CD14-positive monocyte (primary cell): ENCODE measurements at regions not wholly inside any gene's neighbourhood (a gene's known extent, or its start where the extent isn't known, plus 50 kb on each side); places are given as distances from the start of the nearest gene placed in this dataset.

Experiments
- DNase-seq, 3 donors: peaks; one replicate each; pipeline ENCODE4 v3.0.0-alpha.2; 2011 to 2022
- H2AFZ ChIP-seq: 2 replicates; pipeline ENCODE4 v1.6.0; 2012; ENCODE audit warnings: mild to moderate bottlenecking, low read depth, low read length, inconsistent platforms; ENCODE audit not compliant: insufficient read depth, poor library complexity, severe bottlenecking
- H3K27ac ChIP-seq, 2 donors: 1 replicate in 1 of 2; 2 replicates in 1 of 2; pipeline ENCODE4 v1.5.1; 2012 to 2013; ENCODE audit warnings: low read length in 2 of 2, control low read depth in 1 of 2, inconsistent platforms in 1 of 2, low read depth in 1 of 2, mild to moderate bottlenecking in 1 of 2
- H3K27me3 ChIP-seq, 2 donors: one replicate each; pipeline versions ENCODE4 v1.6.0 to v1.6.1; 2011 to 2013; ENCODE audit warnings: low read length in 2 of 2; ENCODE audit not compliant: control insufficient read depth in 2 of 2, insufficient read depth in 2 of 2
- H3K36me3 ChIP-seq, 2 donors: replicated peaks in 1 of 2; 1 replicate in 1 of 2; 2 replicates in 1 of 2; pipeline versions ENCODE4 v1.5.1 to v1.6.1; 2012 to 2013; ENCODE audit warnings: low read length in 2 of 2, control low read depth in 1 of 2, inconsistent platforms in 1 of 2, mild to moderate bottlenecking in 1 of 2; ENCODE audit not compliant: insufficient read depth in 2 of 2, control insufficient read depth in 1 of 2
- H3K4me1 ChIP-seq, 2 donors: 1 replicate in 1 of 2; 2 replicates in 1 of 2; pipeline versions ENCODE4 v1.5.1 to v1.6.1; 2012 to 2013; ENCODE audit warnings: low read length in 2 of 2, control low read depth in 1 of 2, inconsistent platforms in 1 of 2, mild to moderate bottlenecking in 1 of 2, moderate library complexity in 1 of 2; ENCODE audit not compliant: insufficient read depth in 2 of 2, control insufficient read depth in 1 of 2
- H3K4me2 ChIP-seq: replicated peaks from 2 replicates; pipeline ENCODE3; 2012; ENCODE audit warnings: low read length, moderate library complexity, mild to moderate bottlenecking; ENCODE audit not compliant: poor library complexity, severe bottlenecking; ENCODE audit errors: extremely low read depth
- H3K4me3 ChIP-seq, 3 experiments: fragments of 200-600 bp in 1 of 3; sonication (generic) in 1 of 3; replicated peaks in 1 of 3; 1 replicate in 2 of 3; 2 replicates in 1 of 3; pipeline ENCODE4 v1.5.1; 2011 to 2013; ENCODE audit warnings: low read length in 3 of 3, mild to moderate bottlenecking in 3 of 3, control low read depth in 2 of 3, low read depth in 2 of 3, inconsistent platforms in 1 of 3, moderate library complexity in 1 of 3
- H3K79me2 ChIP-seq: 2 replicates; pipeline ENCODE4 v1.6.0; 2012; ENCODE audit warnings: mild to moderate bottlenecking, control low read depth, inconsistent platforms, low read length, moderate library complexity; ENCODE audit not compliant: insufficient read depth
- H3K9ac ChIP-seq: 2 replicates; pipeline ENCODE4 v1.6.0; 2017; ENCODE audit warnings: low read length, mild to moderate bottlenecking; ENCODE audit not compliant: insufficient read depth, poor library complexity, severe bottlenecking
- H3K9me3 ChIP-seq, 2 donors: replicated peaks in 1 of 2; 1 replicate in 1 of 2; 2 replicates in 1 of 2; pipeline versions ENCODE4 v1.5.1 to v1.6.1; 2012 to 2013; ENCODE audit warnings: low read length in 2 of 2, control low read depth in 1 of 2; ENCODE audit not compliant: control insufficient read depth in 1 of 2, insufficient read depth in 1 of 2
- H4K20me1 ChIP-seq: 2 replicates; pipeline ENCODE4 v1.6.0; 2012; ENCODE audit warnings: mild to moderate bottlenecking, low read length, control low read depth, moderate library complexity; ENCODE audit not compliant: insufficient read depth
- H3K27ac Mint-ChIP-seq, 7 donors: one replicate each; pipeline ENCODE4 v1.8.0; 2020; ENCODE audit warnings: mild to moderate bottlenecking in 7 of 7, mixed read lengths in 7 of 7, moderate library complexity in 6 of 7, inconsistent platforms in 2 of 7
- H3K27me3 Mint-ChIP-seq, 3 donors: one replicate each; pipeline ENCODE4 v1.8.0; 2021 to 2022; ENCODE audit warnings: low read depth in 3 of 3, mild to moderate bottlenecking in 3 of 3, mixed read lengths in 3 of 3, moderate library complexity in 3 of 3, inconsistent platforms in 1 of 3
- H3K36me3 Mint-ChIP-seq, 2 donors: one replicate each; pipeline ENCODE4 v1.8.0; 2020; ENCODE audit warnings: mixed read lengths in 2 of 2, inconsistent platforms in 1 of 2, mild to moderate bottlenecking in 1 of 2
- H3K4me1 Mint-ChIP-seq: one replicate; pipeline ENCODE4 v1.8.0; 2020; ENCODE audit warnings: mild to moderate bottlenecking, mixed read lengths
- H3K4me3 Mint-ChIP-seq, 2 donors: one replicate each; pipeline ENCODE4 v1.8.0; 2020; ENCODE audit warnings: mild to moderate bottlenecking in 2 of 2, mixed read lengths in 2 of 2, moderate library complexity in 1 of 2
- H3K9me3 Mint-ChIP-seq, 7 donors: one replicate each; pipeline ENCODE4 v1.8.0; 2020 to 2022; ENCODE audit warnings: mixed read lengths in 7 of 7, mild to moderate bottlenecking in 6 of 7, moderate library complexity in 6 of 7, inconsistent platforms in 2 of 7
- WGBS: methylation state at CpG from one replicate; pipeline ENCODE4 v1.1.5; 2013; ENCODE audit warnings: missing lambda C conversion rate; ENCODE audit not compliant: insufficient coverage; 5-methylcytosine and 5-hydroxymethylcytosine counted together
- intact Hi-C, 2 donors: fragments of 100-400 bp; cut with micrococcal nuclease; formaldehyde crosslinking; loops; one replicate each; pipeline versions ENCODE4 v1.15.0 to v1.15.1; 2023
- TF ChIP-seq, protein P1 (sequence below): fragments of 200-600 bp; IDR thresholded peaks from one replicate; pipeline ENCODE4 v1.8.0; 2022; ENCODE audit warnings: antibody characterized with exemption, mild to moderate bottlenecking

DNA sequence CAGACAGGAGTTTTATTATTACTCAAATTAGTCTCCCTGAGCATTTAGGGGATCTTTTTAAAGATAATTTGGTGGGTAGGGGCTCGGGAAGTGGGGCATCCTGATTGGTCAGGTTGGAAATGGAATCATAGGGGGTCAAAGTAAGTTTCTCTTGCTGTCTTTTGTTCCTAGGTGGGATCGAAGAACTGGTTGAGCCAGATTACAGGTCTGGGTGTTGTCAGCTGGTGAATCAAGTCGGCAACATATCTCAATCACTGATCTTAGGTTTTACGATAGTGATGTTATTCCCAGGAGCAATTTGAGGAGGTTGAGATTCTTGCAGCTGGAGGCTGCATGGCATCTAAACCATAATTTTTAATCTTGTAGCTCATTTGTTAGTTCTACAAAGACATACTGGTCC, 629.5 kb upstream of the AMOT start:
- Mint-ChIP-seq H3K36me3 (no peaks in the 10 kb centered on the region), H3K27ac (no peak overlapping the region), H3K9me3 (peaks cover 0 to 3% (median 0%) of the 10 kb centered on the region in 7 donors), H3K4me1 (no peaks in the 10 kb centered on the region), H3K4me3 (no peak overlapping the region), H3K27me3 (peaks cover 0 to 2% (median 1%) of the 10 kb centered on the region in 3 donors)
- Histone ChIP-seq H3K27ac (no peak overlapping the region), H3K36me3 (no peaks in the 10 kb centered on the region), H4K20me1 (no peaks in the 10 kb centered on the region), H3K9me3 (no peaks in the 10 kb centered on the region), H3K4me1 (no peaks in the 10 kb centered on the region), H3K27me3 (no peaks in the 10 kb centered on the region), H2AFZ (no peak overlapping the region), H3K79me2 (no peaks in the 10 kb centered on the region), H3K9ac (no peak overlapping the region), H3K4me2 (no peak overlapping the region), H3K4me3 (no peak overlapping the region)
- TF ChIP-seq, protein P1, sequence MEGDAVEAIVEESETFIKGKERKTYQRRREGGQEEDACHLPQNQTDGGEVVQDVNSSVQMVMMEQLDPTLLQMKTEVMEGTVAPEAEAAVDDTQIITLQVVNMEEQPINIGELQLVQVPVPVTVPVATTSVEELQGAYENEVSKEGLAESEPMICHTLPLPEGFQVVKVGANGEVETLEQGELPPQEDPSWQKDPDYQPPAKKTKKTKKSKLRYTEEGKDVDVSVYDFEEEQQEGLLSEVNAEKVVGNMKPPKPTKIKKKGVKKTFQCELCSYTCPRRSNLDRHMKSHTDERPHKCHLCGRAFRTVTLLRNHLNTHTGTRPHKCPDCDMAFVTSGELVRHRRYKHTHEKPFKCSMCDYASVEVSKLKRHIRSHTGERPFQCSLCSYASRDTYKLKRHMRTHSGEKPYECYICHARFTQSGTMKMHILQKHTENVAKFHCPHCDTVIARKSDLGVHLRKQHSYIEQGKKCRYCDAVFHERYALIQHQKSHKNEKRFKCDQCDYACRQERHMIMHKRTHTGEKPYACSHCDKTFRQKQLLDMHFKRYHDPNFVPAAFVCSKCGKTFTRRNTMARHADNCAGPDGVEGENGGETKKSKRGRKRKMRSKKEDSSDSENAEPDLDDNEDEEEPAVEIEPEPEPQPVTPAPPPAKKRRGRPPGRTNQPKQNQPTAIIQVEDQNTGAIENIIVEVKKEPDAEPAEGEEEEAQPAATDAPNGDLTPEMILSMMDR: no peak
- no peak for DNase-seq
- WGBS: no CpG with 5 or more reads among the region's 4 CpGs
- intact Hi-C loops: no loop called here

DNA sequence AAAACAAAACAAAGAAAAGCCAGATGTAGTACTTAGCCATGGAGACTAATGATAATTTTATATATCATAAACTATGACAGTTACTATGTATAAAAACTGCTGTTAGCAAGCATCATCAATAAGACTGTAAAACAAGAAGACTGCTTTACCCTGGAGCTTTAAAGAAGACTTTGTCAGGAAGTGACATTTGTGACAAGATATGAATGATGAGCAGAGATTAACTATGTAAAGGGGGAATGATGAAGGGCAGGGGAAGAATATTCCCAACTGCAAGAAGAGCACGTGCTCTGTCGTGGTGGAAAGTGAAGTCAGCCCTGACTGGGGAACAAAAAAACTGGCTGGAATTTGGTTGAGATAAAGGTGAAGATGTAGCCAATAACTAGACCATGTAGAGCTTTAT, 617.1 kb upstream of the AMOT start:
- Histone ChIP-seq H3K4me3 (no peak overlapping the region), H3K27me3 (no peaks in the 10 kb centered on the region), H4K20me1 (no peaks in the 10 kb centered on the region), H3K9ac (no peak overlapping the region), H3K27ac (no peak overlapping the region), H3K4me2 (no peak overlapping the region), H3K79me2 (no peaks in the 10 kb centered on the region), H2AFZ (no peak overlapping the region), H3K4me1 (no peaks in the 10 kb centered on the region), H3K36me3 (no peaks in the 10 kb centered on the region), H3K9me3 (peaks cover 5% of the 10 kb centered on the region in 2 donors)
- WGBS: 80% methylated on average over 1 of the region's 2 CpGs
- intact Hi-C loops: no loop called here
- DNase-seq: no peak
- H3K27me3 Mint-ChIP-seq: peaks cover 0 to 2% (median 2%) of the 10 kb centered on the region in 3 donors
- H3K36me3 Mint-ChIP-seq: no peaks in the 10 kb centered on the region
- TF ChIP-seq, protein P1: no peak
- peaks cover 0 to 7% (median 0%) of the 10 kb centered on the region in 7 donors for H3K9me3 Mint-ChIP-seq
- H3K4me3 Mint-ChIP-seq: no peak overlapping the region
- no peak overlapping the region for H3K27ac Mint-ChIP-seq
- no peaks in the 10 kb centered on the region for H3K4me1 Mint-ChIP-seq
